ENCODE measurements at regions not wholly inside any gene's neighbourhood (a gene's known extent, or its start where the extent isn't known, plus 50 kb on each side); places are given as distances from the start of the nearest gene placed in this dataset.

- Histone ChIP-seq H3K36me3 (ENCODE audit: control insufficient read depth in 2 of 2, extremely low read depth in 1 of 2, insufficient read depth in 2 of 2, low read length in 2 of 2) (no peaks in the 10 kb centered on the region), H3K9ac (replicated peaks; ENCODE audit: extremely low read depth, insufficient read depth, low read length) (no peak overlapping the region), H3K9me1 (replicated peaks; ENCODE audit: control insufficient read depth, extremely low read depth, insufficient read depth, low read length) (no peaks in the 10 kb centered on the region), H3K4me1 (ENCODE audit: control insufficient read depth, extremely low read depth, insufficient read depth, low read length) (no peaks in the 10 kb centered on the region), H4K20me1 (replicated peaks; ENCODE audit: control insufficient read depth, extremely low read depth, insufficient read depth, low read length) (no peaks in the 10 kb centered on the region), H3K79me2 (ENCODE audit: control insufficient read depth, insufficient read depth, low read length) (no peaks in the 10 kb centered on the region), H2AFZ (ENCODE audit: low read depth, low read length) (no peak overlapping the region), H3K4me2 (ENCODE audit: insufficient read depth, low read length) (no peak overlapping the region), H3K27ac (ENCODE audit: insufficient read depth, low read depth, low read length) (no peak overlapping the region), H3K9me3 (replicated peaks; ENCODE audit: control insufficient read depth, insufficient read depth, low read length) (no peaks in the 10 kb centered on the region), H3K27me3 (ENCODE audit: control insufficient read depth in 2 of 2, insufficient read depth in 2 of 2, low read length in 2 of 2) (no peaks in the 10 kb centered on the region), H3K4me3 (replicated peaks in 1 of 3; ENCODE audit: insufficient read depth in 1 of 3, low read depth in 1 of 3, low read length in 3 of 3) (no peak overlapping the region)
- dilution Hi-C loops (cut with MboI; ENCODE audit: extremely low pct_ligation_motif_present, low sequenced_read_pairs) (no loop called here), intact Hi-C loops (cut with micrococcal nuclease) (no loop called here)
- ChIA-PET CTCF (interaction anchor here (0.6 to 1.9 kb wide), 5 partner anchors 9 to 295 kb away, joined by 3 to 8 read pairs (median 4); no protein-coding TSS in a partner anchor), POLR2A (no interaction called here)
- no peak for FAIRE-seq
- DNase-seq (ENCODE audit: low read depth, low spot score) = no peak
- no peak for TF ChIP-seq EZH2 (IDR thresholded peaks at IDR 0.05; ENCODE audit: borderline replicate concordance, low read depth, low read length, severe bottlenecking)
- TF ChIP-seq CTCF (IDR thresholded peaks at IDR 0.05; ENCODE audit: extremely low read depth in 1 of 2, insufficient read depth in 1 of 2, low read depth in 1 of 2, low read length in 2 of 2) = no peak
- no peak for TF ChIP-seq MAX (IDR thresholded peaks at IDR 0.05; ENCODE audit: insufficient read depth, insufficient read length)
- TF ChIP-seq FOS (IDR thresholded peaks at IDR 0.05; ENCODE audit: borderline replicate concordance, insufficient read depth, low read length) = no peak
- TF ChIP-seq POLR2A (IDR thresholded peaks at IDR 0.05; ENCODE audit: low read depth, low read length) = no peak
- TF ChIP-seq POLR2AphosphoS5 (IDR thresholded peaks at IDR 0.05; ENCODE audit: insufficient read depth, low read depth, low read length) = no peak
- no peak for TF ChIP-seq JUN (IDR thresholded peaks at IDR 0.05; ENCODE audit: borderline replicate concordance, insufficient read depth, insufficient read length, low read depth)
- no peak for TF ChIP-seq MYC (IDR thresholded peaks at IDR 0.05; ENCODE audit: low read depth, low read length)
- TF ChIP-seq GATA2 (IDR thresholded peaks at IDR 0.05; ENCODE audit: insufficient read depth, insufficient read length, low read depth, low read length) = no peak
- BruUV-seq (replicated peaks) = no TSS peak
These were observed 208.6 kb downstream of the CD47 start for GRCh38 chr3:107882261-107882660.
